Skeletal muscle tissue (tissue), 3 donors: ENCODE measurements at regions not wholly inside any gene's neighbourhood (a gene's known extent, or its start where the extent isn't known, plus 50 kb on each side); places are given as distances from the start of the nearest gene placed in this dataset.

ENCODE experiments used
- H3K27ac ChIP-seq: one replicate; pipeline ENCODE4 v1.7.0; 2013; ENCODE audit warnings: mild to moderate bottlenecking, low read depth, low read length, inconsistent platforms
- H3K27me3 ChIP-seq, 3 donors: one replicate each; pipeline ENCODE4 v1.7.0; 2013; ENCODE audit warnings: low read length in 3 of 3; ENCODE audit not compliant: control insufficient read depth in 3 of 3, insufficient read depth in 3 of 3
- H3K36me3 ChIP-seq, 3 donors: one replicate each; pipeline ENCODE4 v1.7.0; 2013; ENCODE audit warnings: low read length in 3 of 3; ENCODE audit not compliant: control insufficient read depth in 3 of 3, insufficient read depth in 3 of 3
- H3K4me1 ChIP-seq, 3 donors: one replicate each; pipeline ENCODE4 v1.7.0; 2013; ENCODE audit warnings: low read length in 3 of 3, mild to moderate bottlenecking in 3 of 3; ENCODE audit not compliant: control insufficient read depth in 3 of 3, insufficient read depth in 3 of 3
- H3K4me3 ChIP-seq, 3 donors: one replicate each; pipeline ENCODE4 v1.7.0; 2013; ENCODE audit warnings: low read length in 3 of 3
- H3K9ac ChIP-seq, 3 donors: one replicate each; pipeline ENCODE4 v1.7.0; 2013; ENCODE audit warnings: low read length in 3 of 3, mild to moderate bottlenecking in 3 of 3, moderate library complexity in 2 of 3, low read depth in 1 of 3
- H3K9me3 ChIP-seq, 3 donors: one replicate each; pipeline ENCODE4 v1.7.0; 2013; ENCODE audit warnings: low read length in 3 of 3; ENCODE audit not compliant: control insufficient read depth in 3 of 3
- donor health status: Osteomylitis.

DNA sequence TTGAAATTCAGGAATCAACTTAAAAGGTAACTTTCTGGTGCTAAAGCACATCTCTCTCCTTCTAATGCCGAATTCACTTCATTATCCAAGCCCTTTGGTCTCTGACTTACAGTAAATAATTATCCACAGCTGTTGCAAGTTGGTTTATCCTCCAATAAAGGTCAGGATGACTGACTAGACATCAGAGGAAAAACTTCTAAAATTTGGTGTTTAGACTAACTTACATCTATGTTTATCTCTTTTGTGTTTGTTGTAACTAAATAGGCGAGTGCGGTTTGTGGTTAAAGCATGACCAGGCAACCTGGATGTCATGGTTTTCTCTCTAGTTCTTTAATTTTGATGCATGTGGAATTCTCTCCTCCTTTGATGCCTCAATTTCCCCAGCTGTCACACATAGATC, 237.4 kb upstream of the LRTM1 start:
- H3K9ac ChIP-seq: no peak overlapping the region
- no peaks in the 10 kb centered on the region for H3K36me3 ChIP-seq
- H3K9me3 ChIP-seq: no peaks in the 10 kb centered on the region
- no peak overlapping the region for H3K27ac ChIP-seq
- peaks cover 0 to 2% (median 0%) of the 10 kb centered on the region in 3 donors for H3K27me3 ChIP-seq
- H3K4me3 ChIP-seq: no peak overlapping the region
- H3K4me1 ChIP-seq: peaks cover 0 to 4% (median 0%) of the 10 kb centered on the region in 3 donors

DNA sequence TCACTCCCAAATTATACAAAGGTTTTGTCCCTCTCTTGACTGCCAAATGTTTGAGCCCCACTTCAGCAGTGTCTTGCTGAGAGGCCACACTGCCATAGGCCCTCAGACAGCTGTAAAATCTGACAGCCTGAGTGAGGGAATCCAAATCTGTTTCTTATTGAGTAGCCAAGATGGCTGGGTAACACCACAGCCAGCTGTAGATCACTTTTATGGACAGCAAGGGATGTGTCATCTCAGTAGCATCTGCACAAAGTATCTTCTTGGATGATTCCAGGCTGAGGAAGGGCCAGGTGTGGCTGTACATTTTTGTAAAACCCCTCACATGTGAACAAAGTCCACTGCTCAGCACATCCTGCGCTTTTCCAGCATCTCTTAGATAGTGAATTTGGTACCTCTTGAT, 237.0 kb upstream of the LRTM1 start:
- Histone ChIP-seq H3K27ac (no peak overlapping the region), H3K9me3 (no peaks in the 10 kb centered on the region), H3K9ac (no peak overlapping the region), H3K27me3 (peaks cover 0 to 2% (median 0%) of the 10 kb centered on the region in 3 donors), H3K36me3 (no peaks in the 10 kb centered on the region), H3K4me3 (no peak overlapping the region), H3K4me1 (peaks cover 0 to 4% (median 0%) of the 10 kb centered on the region in 3 donors)

DNA sequence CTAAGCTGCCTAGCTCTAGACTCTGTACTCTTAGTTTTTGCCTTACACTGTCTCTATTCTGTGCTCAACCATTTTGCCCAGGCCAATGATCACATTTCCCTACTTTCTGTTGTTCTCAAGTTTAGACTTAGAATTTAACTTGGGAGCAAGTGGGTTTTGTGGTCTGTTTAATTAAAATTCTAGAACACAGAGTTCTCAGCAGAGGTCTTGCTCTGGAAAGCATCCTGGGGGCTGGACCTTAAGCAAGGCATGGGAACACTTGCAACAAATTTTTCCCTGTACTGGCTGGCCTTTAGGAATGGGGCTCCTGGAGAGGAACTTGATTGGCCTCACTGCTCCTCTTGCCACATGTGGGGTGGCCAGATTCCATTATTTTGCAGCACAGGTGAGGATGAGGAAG, 236.3 kb upstream of the LRTM1 start:
- Histone ChIP-seq H3K36me3 (no peaks in the 10 kb centered on the region), H3K4me1 (peaks cover 0 to 4% (median 0%) of the 10 kb centered on the region in 3 donors), H3K27ac (no peak overlapping the region), H3K9ac (no peak overlapping the region), H3K9me3 (no peaks in the 10 kb centered on the region), H3K4me3 (no peak overlapping the region), H3K27me3 (peaks cover 0 to 2% (median 0%) of the 10 kb centered on the region in 3 donors)

DNA sequence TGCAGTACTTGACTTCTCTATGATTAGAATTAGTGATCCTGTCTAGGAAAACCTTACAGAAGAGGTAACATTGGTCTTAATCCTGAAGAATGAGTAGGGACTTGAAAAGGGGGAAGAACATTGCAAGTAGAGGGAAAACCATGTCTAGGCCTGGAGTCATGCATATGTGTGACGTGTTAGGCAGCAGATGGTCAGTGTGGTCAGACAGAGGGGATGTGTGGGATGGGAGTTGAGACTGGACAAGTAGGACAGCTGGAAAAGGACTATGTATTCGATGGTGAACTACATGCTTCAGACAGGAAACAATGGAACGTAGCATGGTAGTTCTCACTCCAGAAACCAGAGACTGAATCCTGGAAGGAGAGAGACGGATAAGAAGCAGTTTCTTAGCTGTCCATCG, 235.6 kb upstream of the LRTM1 start:
- peaks cover 0 to 4% (median 0%) of the 10 kb centered on the region in 3 donors for H3K27me3 ChIP-seq
- H3K27ac ChIP-seq: no peak overlapping the region
- no peak overlapping the region for H3K9ac ChIP-seq

DNA sequence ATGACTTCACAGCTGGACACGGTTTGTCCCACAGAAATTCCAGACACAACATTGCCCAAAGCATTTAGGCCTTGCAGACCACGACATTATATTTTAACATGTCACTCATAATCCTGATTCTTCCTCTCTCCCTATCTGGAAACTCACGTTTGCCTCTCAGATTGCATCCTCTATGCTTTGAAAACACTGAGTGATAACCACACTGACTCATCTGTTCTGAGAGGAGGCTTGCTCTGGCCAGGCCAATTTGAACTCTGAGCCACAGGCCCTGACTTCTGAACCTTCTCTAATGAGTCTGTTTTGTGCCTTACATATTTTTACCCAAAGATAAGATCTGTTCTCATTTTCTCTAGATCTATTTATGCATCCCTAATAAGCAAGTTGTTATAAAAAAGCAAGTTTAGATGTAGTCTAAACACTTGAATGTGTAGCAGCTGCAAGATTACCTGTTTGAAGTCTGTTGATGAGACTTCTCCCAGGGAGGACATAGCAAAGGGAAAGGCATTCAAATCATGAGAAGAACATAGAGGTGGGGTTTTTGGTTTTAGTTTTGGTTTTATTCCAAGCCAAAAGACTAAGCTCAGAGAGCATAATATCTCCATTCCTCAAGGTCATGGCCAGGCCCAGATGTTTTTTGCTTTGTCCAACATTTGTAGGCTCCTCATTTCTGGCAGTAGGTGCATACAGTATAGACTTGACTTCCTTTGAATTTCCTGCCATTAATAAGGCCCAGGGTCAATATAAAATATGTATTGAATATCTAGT, 234.4 kb upstream of the LRTM1 start:
- H3K27ac ChIP-seq: no peak overlapping the region
- H3K9ac ChIP-seq: no peak overlapping the region

More for the DNA sequence above, 235.6 kb upstream of the LRTM1 start:
- Histone ChIP-seq H3K4me3 (no peak overlapping the region), H3K9me3 (no peaks in the 10 kb centered on the region), H3K36me3 (no peaks in the 10 kb centered on the region), H3K4me1 (peaks cover 0 to 4% (median 0%) of the 10 kb centered on the region in 3 donors)

DNA sequence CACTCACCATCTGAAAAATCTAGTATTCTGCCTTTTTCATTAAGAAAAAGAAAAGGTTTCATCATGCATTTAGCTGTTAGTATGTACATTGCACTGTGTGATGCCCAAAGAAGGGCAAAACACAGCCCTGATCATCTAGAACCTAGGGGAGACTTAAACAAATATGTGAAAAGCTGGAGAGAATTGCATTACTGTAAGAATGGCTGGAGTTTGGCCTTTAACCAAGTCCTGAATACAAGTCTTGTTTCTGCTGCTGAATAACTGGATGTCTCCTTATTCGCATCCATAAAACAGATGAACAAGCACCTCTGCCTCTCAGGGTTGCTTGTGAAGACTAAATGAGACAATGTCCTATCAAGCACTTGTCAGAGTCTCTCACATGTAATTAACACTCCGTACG, 233.4 kb upstream of the LRTM1 start:
- peaks cover 0 to 4% (median 4%) of the 10 kb centered on the region in 3 donors for H3K27me3 ChIP-seq
- peak overlapping the region; percentile 14 for H3K27ac ChIP-seq
- H3K9ac ChIP-seq: no peak overlapping the region

More for the DNA sequence above, 234.4 kb upstream of the LRTM1 start:
- Histone ChIP-seq H3K4me3 (no peak overlapping the region), H3K27me3 (peaks cover 0 to 4% (median 2%) of the 10 kb centered on the region in 3 donors), H3K4me1 (peaks cover 0 to 4% (median 0%) of the 10 kb centered on the region in 3 donors), H3K36me3 (no peaks in the 10 kb centered on the region), H3K9me3 (no peaks in the 10 kb centered on the region)

DNA sequence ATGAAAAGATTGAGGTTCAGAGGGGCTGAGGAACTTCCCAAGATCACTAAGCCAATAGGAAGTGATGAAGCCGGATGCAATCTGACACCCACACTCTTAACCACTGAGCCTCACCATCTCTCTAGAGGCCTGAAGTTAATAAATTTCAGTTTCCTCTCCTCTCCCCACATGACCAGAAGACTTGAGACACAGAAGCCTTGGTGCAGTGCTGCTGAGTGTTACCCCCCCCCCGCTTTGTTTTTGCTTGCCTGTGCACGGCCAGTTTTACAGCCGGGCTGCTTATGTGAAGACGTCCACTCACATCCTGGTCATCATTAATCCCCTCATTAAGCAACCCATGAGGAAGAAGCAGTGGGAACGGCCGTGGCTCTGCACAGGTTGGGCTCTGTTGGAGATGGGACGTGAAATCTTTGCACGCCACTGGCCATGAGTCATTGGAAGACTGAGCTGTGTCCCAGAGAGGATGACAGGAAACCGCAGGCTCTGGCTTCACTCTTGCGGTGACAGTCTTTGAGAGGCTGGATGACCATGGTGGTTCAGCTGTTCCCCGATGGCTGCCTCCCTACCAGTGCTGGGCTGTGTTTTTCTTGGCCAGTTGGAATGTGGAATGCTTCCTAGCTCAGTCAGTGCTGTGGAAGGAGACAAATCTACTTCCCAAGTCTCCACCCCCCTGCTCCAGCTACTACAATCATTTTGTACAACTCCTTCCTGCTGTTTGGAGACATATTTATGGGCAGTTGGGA, 232.6 kb upstream of the LRTM1 start:
- Histone ChIP-seq H3K27ac (peak overlapping the region; percentile 14), H3K4me3 (no peak overlapping the region), H3K9ac (no peak overlapping the region), H3K9me3 (no peaks in the 10 kb centered on the region), H3K4me1 (peaks cover 0 to 4% (median 0%) of the 10 kb centered on the region in 3 donors), H3K36me3 (no peaks in the 10 kb centered on the region), H3K27me3 (peaks cover 0 to 4% (median 4%) of the 10 kb centered on the region in 3 donors)

More for the DNA sequence above, 233.4 kb upstream of the LRTM1 start:
- Histone ChIP-seq H3K9me3 (no peaks in the 10 kb centered on the region), H3K36me3 (no peaks in the 10 kb centered on the region), H3K4me1 (peaks cover 0 to 4% (median 0%) of the 10 kb centered on the region in 3 donors), H3K4me3 (no peak overlapping the region)

DNA sequence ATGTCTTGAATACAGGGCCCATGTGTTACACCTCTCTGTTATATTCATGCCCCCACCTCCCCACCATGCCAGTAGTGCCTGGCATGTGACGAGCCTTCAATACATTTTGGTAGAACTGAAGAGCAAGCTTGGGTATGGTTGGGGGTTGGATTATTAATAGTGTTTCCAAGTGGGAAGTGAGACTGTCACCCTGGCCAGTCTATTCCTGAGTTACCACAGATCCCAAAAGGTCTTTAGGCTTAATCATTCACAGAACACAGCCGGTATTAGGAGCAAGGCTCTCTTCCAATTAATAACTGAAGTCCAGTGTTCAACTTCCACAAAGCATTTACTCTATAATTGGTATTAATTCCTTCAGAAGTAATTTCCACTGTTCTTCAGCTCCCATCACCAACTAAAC, 231.9 kb upstream of the LRTM1 start:
- peaks cover 0 to 4% (median 0%) of the 10 kb centered on the region in 3 donors for H3K4me1 ChIP-seq
- no peaks in the 10 kb centered on the region for H3K9me3 ChIP-seq
- no peak overlapping the region for H3K9ac ChIP-seq
- peaks cover 0 to 6% (median 4%) of the 10 kb centered on the region in 3 donors for H3K27me3 ChIP-seq
- no peaks in the 10 kb centered on the region for H3K36me3 ChIP-seq
- H3K27ac ChIP-seq: no peak overlapping the region
- H3K4me3 ChIP-seq: no peak overlapping the region

DNA sequence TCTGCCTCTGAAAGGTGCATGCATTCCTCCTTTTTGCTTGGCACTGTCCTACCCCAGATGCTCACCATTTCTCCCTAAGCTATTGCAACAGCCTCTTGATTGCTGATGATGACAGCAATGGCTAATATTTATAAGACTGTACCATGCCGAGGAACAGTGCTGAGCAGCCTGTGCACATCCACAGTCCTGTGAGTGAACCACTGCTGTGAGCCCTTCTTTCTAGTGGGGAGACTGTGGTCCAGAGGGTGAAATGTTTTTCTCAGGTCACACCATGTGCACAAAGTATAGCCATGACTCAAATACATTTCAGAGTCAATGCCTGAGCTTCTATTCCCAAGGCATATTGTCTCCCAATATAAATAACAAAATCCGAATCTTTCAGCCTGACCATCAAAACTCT, 231.2 kb upstream of the LRTM1 start:
- no peaks in the 10 kb centered on the region for H3K36me3 ChIP-seq
- no peaks in the 10 kb centered on the region for H3K9me3 ChIP-seq
- peaks cover 0 to 4% (median 0%) of the 10 kb centered on the region in 3 donors for H3K4me1 ChIP-seq
- H3K27me3 ChIP-seq: peaks cover 0 to 11% (median 4%) of the 10 kb centered on the region in 3 donors
- H3K9ac ChIP-seq: no peak overlapping the region
- no peak overlapping the region for H3K4me3 ChIP-seq
- no peak overlapping the region for H3K27ac ChIP-seq

DNA sequence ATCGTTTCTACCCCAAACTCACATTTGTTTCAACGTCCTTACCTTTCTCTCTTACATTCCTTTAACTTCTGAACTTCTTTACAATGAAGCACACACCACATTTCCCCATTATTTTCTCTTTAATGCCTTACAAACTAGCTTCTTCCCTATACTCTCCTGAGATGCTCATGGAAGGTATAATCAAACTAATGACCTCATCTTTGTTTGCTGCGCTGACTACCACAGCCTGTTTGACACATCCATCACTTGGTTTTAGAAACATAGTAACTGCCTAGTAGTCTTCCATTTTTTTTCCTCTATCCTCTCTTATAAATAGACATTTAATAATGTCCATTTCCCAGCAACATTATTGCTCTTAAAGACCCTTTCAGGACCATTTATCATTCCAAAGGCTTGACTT, 230.5 kb upstream of the LRTM1 start:
- peaks cover 0 to 11% (median 4%) of the 10 kb centered on the region in 3 donors for H3K27me3 ChIP-seq
- no peak overlapping the region for H3K4me3 ChIP-seq
- peaks cover 0 to 4% (median 0%) of the 10 kb centered on the region in 3 donors for H3K4me1 ChIP-seq
- no peak overlapping the region for H3K27ac ChIP-seq
- H3K9me3 ChIP-seq: no peaks in the 10 kb centered on the region
- no peak overlapping the region for H3K9ac ChIP-seq
- H3K36me3 ChIP-seq: no peaks in the 10 kb centered on the region
